OCI-LY1 (cell line): ENCODE measurements at regions not wholly inside any gene's neighbourhood (a gene's known extent, or its start where the extent isn't known, plus 50 kb on each side); places are given as distances from the start of the nearest gene placed in this dataset.

Source experiments
- H2AFZ ChIP-seq: fragments of 200-600 bp; sonication (generic), shearing (Covaris generic); 2 replicates; pipeline ENCODE4 v1.6.0; 2014; ENCODE audit warnings: antibody characterized with exemption, mild to moderate bottlenecking, low read length
- H3F3A ChIP-seq: fragments of 200-600 bp; sonication (generic), shearing (Covaris generic); 2 replicates; pipeline ENCODE4 v1.6.0; 2014; ENCODE audit warnings: mild to moderate bottlenecking, antibody characterized with exemption, low read length, moderate library complexity; ENCODE audit not compliant: insufficient read depth
- H3K27ac ChIP-seq: fragments of 200-600 bp; sonication (generic); 2 replicates; pipeline ENCODE4 v1.5.1; 2014; ENCODE audit warnings: low read length, mixed run types, mild to moderate bottlenecking, low read depth; ENCODE audit not compliant: poor library complexity, severe bottlenecking
- H3K27me3 ChIP-seq: fragments of 200-600 bp; sonication (generic); 2 replicates; pipeline ENCODE4 v1.6.0; 2014; ENCODE audit warnings: antibody characterized with exemption, mild to moderate bottlenecking, low read length, moderate library complexity; ENCODE audit not compliant: insufficient read depth
- H3K36me3 ChIP-seq: fragments of 200-600 bp; sonication (generic); 2 replicates; pipeline ENCODE4 v1.6.1; 2014; ENCODE audit warnings: mild to moderate bottlenecking, antibody characterized with exemption, low read length, moderate library complexity, mixed read lengths; ENCODE audit not compliant: insufficient read depth
- H3K4me1 ChIP-seq: fragments of 200-600 bp; sonication (generic); 2 replicates; pipeline ENCODE4 v1.5.1; 2014; ENCODE audit warnings: mild to moderate bottlenecking, low read length, moderate library complexity; ENCODE audit not compliant: insufficient read depth, severe bottlenecking
- H3K4me2 ChIP-seq: fragments of 200-600 bp; sonication (generic), shearing (Covaris generic); 2 replicates; pipeline ENCODE4 v1.6.1; 2014; ENCODE audit warnings: low read length
- H3K4me3 ChIP-seq: fragments of 200-600 bp; sonication (generic); 2 replicates; pipeline ENCODE4 v1.5.1; 2014; ENCODE audit warnings: low read length, low read depth, mild to moderate bottlenecking, mixed read lengths; ENCODE audit not compliant: poor library complexity, severe bottlenecking
- H3K79me2 ChIP-seq: fragments of 200-600 bp; shearing (Covaris generic); 2 replicates; pipeline ENCODE4 v1.6.1; 2016; ENCODE audit warnings: mixed run types, low read length, mixed read lengths; ENCODE audit not compliant: insufficient read depth
- H3K9ac ChIP-seq: fragments of 200-600 bp; sonication (generic), shearing (Covaris generic); 2 replicates; pipeline ENCODE4 v1.6.1; 2014; ENCODE audit warnings: mild to moderate bottlenecking, low read length, mixed read lengths
- H3K9me2 ChIP-seq: fragments of 200-600 bp; sonication (generic), shearing (Covaris generic); 2 replicates; pipeline ENCODE4 v1.6.1; 2014; ENCODE audit warnings: low read depth, mild to moderate bottlenecking, low read length, mixed read lengths
- H3K9me3 ChIP-seq: fragments of 200-600 bp; shearing (Covaris generic); 2 replicates; pipeline ENCODE4 v1.6.1; 2014; ENCODE audit warnings: low read length, mixed read lengths
- H4K20me1 ChIP-seq: fragments of 200-600 bp; sonication (generic), shearing (Covaris generic); 2 replicates; pipeline ENCODE4 v1.6.0; 2016; ENCODE audit warnings: mild to moderate bottlenecking, low read length; ENCODE audit not compliant: insufficient read depth
- EZH2 ChIP-seq: fragments of 200-600 bp; sonication (generic), shearing (Covaris generic); IDR thresholded peaks from 2 replicates; pipeline ENCODE4 v1.8.0; 2017; ENCODE audit warnings: borderline replicate concordance, mixed run types, mild to moderate bottlenecking, antibody characterized with exemption, low read length, moderate library complexity, mixed read lengths
- TF ChIP-seq, protein P1 (sequence below): fragments of 200-600 bp; sonication (generic), shearing (Covaris generic); IDR thresholded peaks from 2 replicates; pipeline ENCODE4 v1.5.1; 2017; ENCODE audit warnings: mild to moderate bottlenecking, antibody characterized with exemption, low read length, moderate library complexity, mixed read lengths

DNA sequence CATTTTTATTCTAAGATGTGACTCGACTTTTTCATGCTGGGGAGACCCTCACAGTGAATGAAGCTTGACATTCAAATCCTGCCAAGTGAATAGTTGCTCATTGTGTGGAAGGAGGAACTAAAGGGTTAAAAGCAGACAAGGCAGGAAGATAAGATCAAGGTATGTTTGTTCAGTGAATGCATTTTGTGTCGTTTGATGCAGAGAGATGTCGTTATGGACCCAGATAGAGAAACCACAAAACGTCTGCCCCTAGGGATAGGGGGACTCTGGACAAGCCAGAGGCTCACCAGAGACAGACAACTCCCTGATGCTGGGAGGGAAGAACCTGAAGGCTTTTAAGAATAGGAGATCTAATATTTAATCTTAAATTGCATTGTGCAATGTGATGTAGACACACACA lies 72.5 kb upstream of the MYL2 start:
- Histone ChIP-seq H3K9ac (no peak overlapping the region), H3K27ac (no peak overlapping the region), H4K20me1 (no peaks in the 10 kb centered on the region), H3K9me3 (no peaks in the 10 kb centered on the region), H3K4me2 (no peak overlapping the region), H3K27me3 (no peaks in the 10 kb centered on the region), H3K36me3 (no peaks in the 10 kb centered on the region), H3K4me1 (no peaks in the 10 kb centered on the region), H3K9me2 (no peaks in the 10 kb centered on the region), H2AFZ (no peak overlapping the region), H3F3A (no peaks in the 10 kb centered on the region), H3K4me3 (no peak overlapping the region), H3K79me2 (no peaks in the 10 kb centered on the region)
- TF ChIP-seq, protein P1, sequence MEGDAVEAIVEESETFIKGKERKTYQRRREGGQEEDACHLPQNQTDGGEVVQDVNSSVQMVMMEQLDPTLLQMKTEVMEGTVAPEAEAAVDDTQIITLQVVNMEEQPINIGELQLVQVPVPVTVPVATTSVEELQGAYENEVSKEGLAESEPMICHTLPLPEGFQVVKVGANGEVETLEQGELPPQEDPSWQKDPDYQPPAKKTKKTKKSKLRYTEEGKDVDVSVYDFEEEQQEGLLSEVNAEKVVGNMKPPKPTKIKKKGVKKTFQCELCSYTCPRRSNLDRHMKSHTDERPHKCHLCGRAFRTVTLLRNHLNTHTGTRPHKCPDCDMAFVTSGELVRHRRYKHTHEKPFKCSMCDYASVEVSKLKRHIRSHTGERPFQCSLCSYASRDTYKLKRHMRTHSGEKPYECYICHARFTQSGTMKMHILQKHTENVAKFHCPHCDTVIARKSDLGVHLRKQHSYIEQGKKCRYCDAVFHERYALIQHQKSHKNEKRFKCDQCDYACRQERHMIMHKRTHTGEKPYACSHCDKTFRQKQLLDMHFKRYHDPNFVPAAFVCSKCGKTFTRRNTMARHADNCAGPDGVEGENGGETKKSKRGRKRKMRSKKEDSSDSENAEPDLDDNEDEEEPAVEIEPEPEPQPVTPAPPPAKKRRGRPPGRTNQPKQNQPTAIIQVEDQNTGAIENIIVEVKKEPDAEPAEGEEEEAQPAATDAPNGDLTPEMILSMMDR = no peak
- TF ChIP-seq EZH2 = no peak

- no peaks in the 10 kb centered on the region for H3K9me3 ChIP-seq
- no peak overlapping the region for H2AFZ ChIP-seq
- H4K20me1 ChIP-seq = no peaks in the 10 kb centered on the region
- H3K27me3 ChIP-seq = no peaks in the 10 kb centered on the region
- no peaks in the 10 kb centered on the region for H3K79me2 ChIP-seq
- no peaks in the 10 kb centered on the region for H3F3A ChIP-seq
- TF ChIP-seq, protein P1 = no peak
- no peak for TF ChIP-seq EZH2
- no peak overlapping the region for H3K9ac ChIP-seq
- no peaks in the 10 kb centered on the region for H3K4me1 ChIP-seq
- H3K36me3 ChIP-seq = no peaks in the 10 kb centered on the region
- H3K4me3 ChIP-seq = no peak overlapping the region
- H3K4me2 ChIP-seq = no peak overlapping the region
- no peak overlapping the region for H3K27ac ChIP-seq
- H3K9me2 ChIP-seq = no peaks in the 10 kb centered on the region
Observed at GRCh38 chr12:110983811-110984210, 63.4 kb upstream of the MYL2 start.

DNA sequence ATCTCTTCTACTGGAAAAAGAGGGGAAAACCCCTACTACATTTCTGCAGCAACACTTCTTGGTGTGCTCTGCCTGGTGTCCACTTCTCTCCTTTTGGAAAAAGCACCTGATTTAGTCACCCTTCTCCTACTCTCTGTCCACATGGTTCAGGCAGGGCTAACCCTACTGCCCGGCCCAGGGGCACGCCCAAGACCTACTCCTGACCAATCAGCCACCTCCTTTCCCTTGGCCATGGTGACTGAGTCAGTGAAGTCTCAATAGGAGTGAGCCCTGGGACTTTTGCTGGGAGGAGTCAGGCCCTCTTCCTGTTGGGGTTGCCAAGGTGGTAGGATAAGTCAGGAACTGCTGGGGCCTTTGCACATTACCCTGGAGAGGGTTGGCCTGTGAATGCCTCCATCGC lies 52.5 kb upstream of the MYL2 start:
- no peaks in the 10 kb centered on the region for H3F3A ChIP-seq
- TF ChIP-seq, protein P1 = no peak
- no peak for TF ChIP-seq EZH2
- no peak overlapping the region for H3K27ac ChIP-seq
- no peaks in the 10 kb centered on the region for H3K79me2 ChIP-seq
- no peak overlapping the region for H3K9ac ChIP-seq
- no peak overlapping the region for H3K4me3 ChIP-seq
- no peaks in the 10 kb centered on the region for H4K20me1 ChIP-seq
- H3K4me1 ChIP-seq = no peaks in the 10 kb centered on the region
- H3K9me2 ChIP-seq = no peaks in the 10 kb centered on the region
- H3K27me3 ChIP-seq = no peaks in the 10 kb centered on the region
- no peaks in the 10 kb centered on the region for H3K36me3 ChIP-seq
- no peak overlapping the region for H2AFZ ChIP-seq
- H3K4me2 ChIP-seq = no peak overlapping the region
- no peaks in the 10 kb centered on the region for H3K9me3 ChIP-seq
